HG03439 (cell line): ENCODE measurements at regions not wholly inside any gene's neighbourhood (a gene's known extent, or its start where the extent isn't known, plus 50 kb on each side); places are given as distances from the start of the nearest gene placed in this dataset.
"Not testable (repeated sequence)": the region's sequence is repeated elsewhere in the genome, so short reads cannot be mapped to it uniquely, and the experiment has no call there.

Experiments
- ATAC-seq: cut with Tn5 transposase; IDR thresholded peaks from one replicate; pipeline ENCODE4 v1.9.1; 2021; ENCODE audit warnings: mild to moderate bottlenecking, moderate library complexity; ENCODE audit not compliant: unreplicated experiment

GRCh38 chr6:14383393-14384174, 266.0 kb downstream of the CD83 start:
- ATAC-seq: no peak

- no peak for ATAC-seq
Measured at GRCh38 chr6:14384175-14384949, 266.8 kb downstream of the CD83 start.

- ATAC-seq: no peak
Measured at GRCh38 chr6:14386263-14386662, 268.7 kb downstream of the CD83 start.

GRCh38 chr6:14386668-14387067, 269.1 kb downstream of the CD83 start:
- ATAC-seq: no peak

- no peak for ATAC-seq
Measured at GRCh38 chr6:14388371-14388770, 270.8 kb downstream of the CD83 start.

- ATAC-seq: not testable (repeated sequence)
Measured at GRCh38 chr6:14389776-14390175, 272.2 kb downstream of the CD83 start.

GRCh38 chr6:14390805-14391204, 273.2 kb downstream of the CD83 start:
- ATAC-seq: no peak

- ATAC-seq: no peak
Measured at GRCh38 chr6:14393910-14394309, 276.3 kb downstream of the CD83 start.

GRCh38 chr6:14396392-14396791, 278.8 kb downstream of the CD83 start:
- no peak for ATAC-seq

- no peak for ATAC-seq
Measured at GRCh38 chr6:14396826-14397517, 279.4 kb downstream of the CD83 start.

- ATAC-seq: no peak
Measured at GRCh38 chr6:14397518-14397901, 279.9 kb downstream of the CD83 start.

GRCh38 chr6:14398953-14399352, 281.4 kb downstream of the CD83 start:
- ATAC-seq: no peak

- no peak for ATAC-seq
Measured at GRCh38 chr6:14399635-14400034, 282.1 kb downstream of the CD83 start.

GRCh38 chr6:14401246-14401645, 283.7 kb downstream of the CD83 start:
- no peak for ATAC-seq

GRCh38 chr6:14406614-14407331, 289.2 kb downstream of the CD83 start:
- ATAC-seq: no peak

- ATAC-seq: no peak
Measured at GRCh38 chr6:14408446-14408845, 290.9 kb downstream of the CD83 start.

GRCh38 chr6:14412026-14412425, 294.5 kb downstream of the CD83 start:
- ATAC-seq: no peak

- no peak for ATAC-seq
Measured at GRCh38 chr6:14415452-14415851, 297.9 kb downstream of the CD83 start.

GRCh38 chr6:14417377-14417776, 299.8 kb downstream of the CD83 start:
- no peak for ATAC-seq

GRCh38 chr6:14419224-14419623, 301.7 kb downstream of the CD83 start:
- ATAC-seq: not testable (repeated sequence)

GRCh38 chr6:14422061-14422460, 304.5 kb downstream of the CD83 start:
- ATAC-seq: no peak
